H9 (cell line): ENCODE measurements at regions not wholly inside any gene's neighbourhood (a gene's known extent, or its start where the extent isn't known, plus 50 kb on each side); places are given as distances from the start of the nearest gene placed in this dataset.

Experiments
- DNase-seq: peaks from one replicate; pipeline ENCODE4 v3.0.0-alpha.2; 2017
- H2AFZ ChIP-seq: one replicate; pipeline ENCODE4 v1.6.1; 2013; ENCODE audit warnings: mild to moderate bottlenecking, low read length, control low read depth, moderate library complexity
- H2AK5ac ChIP-seq: 2 replicates; pipeline ENCODE4 v1.6.1; 2013; ENCODE audit warnings: low read length, control low read depth, mixed read lengths; ENCODE audit not compliant: insufficient read length
- H2BK120ac ChIP-seq: one replicate; pipeline ENCODE4 v1.6.1; 2013; ENCODE audit warnings: low read depth, mild to moderate bottlenecking, low read length, control low read depth, inconsistent platforms; ENCODE audit not compliant: poor library complexity, severe bottlenecking
- H2BK12ac ChIP-seq: 2 replicates; pipeline ENCODE4 v1.6.1; 2013; ENCODE audit warnings: low read length, control low read depth, mixed read lengths, low read depth; ENCODE audit not compliant: insufficient read length
- H2BK15ac ChIP-seq: 2 replicates; pipeline ENCODE4 v1.6.1; 2013; ENCODE audit warnings: low read depth, low read length, control low read depth
- H2BK20ac ChIP-seq: one replicate; pipeline ENCODE4 v1.6.1; 2013; ENCODE audit warnings: low read depth, mild to moderate bottlenecking, low read length, control low read depth, inconsistent platforms; ENCODE audit not compliant: poor library complexity, severe bottlenecking
- H2BK5ac ChIP-seq: 2 replicates; pipeline ENCODE4 v1.6.1; 2013; ENCODE audit warnings: low read length, control low read depth, mixed read lengths; ENCODE audit not compliant: insufficient read length
- H3K14ac ChIP-seq: 2 replicates; pipeline ENCODE4 v1.6.1; 2013; ENCODE audit warnings: low read length, control low read depth; ENCODE audit not compliant: insufficient read depth
- H3K18ac ChIP-seq: 2 replicates; pipeline ENCODE4 v1.6.1; 2013; ENCODE audit warnings: low read depth, mild to moderate bottlenecking, mixed read lengths, low read length, control low read depth; ENCODE audit not compliant: insufficient read length
- H3K23ac ChIP-seq: 2 replicates; pipeline ENCODE4 v1.6.1; 2013; ENCODE audit warnings: low read length, control low read depth, mixed read lengths, low read depth; ENCODE audit not compliant: insufficient read length
- H3K23me2 ChIP-seq: 2 replicates; pipeline ENCODE4 v1.6.1; 2013; ENCODE audit warnings: low read depth, mild to moderate bottlenecking, mixed read lengths, low read length, control low read depth; ENCODE audit not compliant: insufficient read length, poor library complexity, severe bottlenecking
- H3K27ac ChIP-seq: 2 replicates; pipeline ENCODE4 v1.5.1; 2013; ENCODE audit warnings: low read length, control low read depth, mixed read lengths, low read depth; ENCODE audit not compliant: insufficient read length
- H3K27me3 ChIP-seq: 2 replicates; pipeline ENCODE4 v1.6.1; 2013; ENCODE audit warnings: low read length, control low read depth, inconsistent platforms; ENCODE audit not compliant: insufficient read depth
- H3K4ac ChIP-seq: 2 replicates; pipeline ENCODE4 v1.6.1; 2013; ENCODE audit warnings: low read depth, mild to moderate bottlenecking, control low read depth, inconsistent platforms, low read length, moderate library complexity
- H3K4me1 ChIP-seq: 2 replicates; pipeline ENCODE4 v1.6.1; 2013; ENCODE audit warnings: low read length, control low read depth, inconsistent platforms; ENCODE audit not compliant: insufficient read depth
- H3K4me2 ChIP-seq: 2 replicates; pipeline ENCODE4 v1.6.1; 2013; ENCODE audit warnings: low read length, control low read depth, mixed read lengths; ENCODE audit not compliant: insufficient read length, insufficient read depth
- H3K56ac ChIP-seq: 2 replicates; pipeline ENCODE4 v1.6.1; 2013; ENCODE audit warnings: low read depth, mild to moderate bottlenecking, mixed read lengths, low read length, control low read depth; ENCODE audit not compliant: insufficient read length
- H3K79me1 ChIP-seq: 2 replicates; pipeline ENCODE4 v1.6.1; 2013; ENCODE audit warnings: low read depth, mild to moderate bottlenecking, moderate library complexity, low read length, control low read depth, inconsistent platforms; ENCODE audit not compliant: insufficient read depth, poor library complexity, severe bottlenecking
- H3K79me2 ChIP-seq: 2 replicates; pipeline ENCODE4 v1.6.1; 2013; ENCODE audit warnings: low read length, control low read depth, inconsistent platforms; ENCODE audit not compliant: insufficient read depth
- H3K9ac ChIP-seq: 2 replicates; pipeline ENCODE4 v1.6.1; 2013; ENCODE audit warnings: low read length, control low read depth, mixed read lengths; ENCODE audit not compliant: insufficient read length; ENCODE audit errors: extremely low read depth
- H3K9me3 ChIP-seq: one replicate; pipeline ENCODE4 v1.6.1; 2013; ENCODE audit warnings: low read depth, low read length, inconsistent platforms; ENCODE audit not compliant: control insufficient read depth
- H3T11ph ChIP-seq: one replicate; pipeline ENCODE4 v1.6.1; 2013; ENCODE audit warnings: mild to moderate bottlenecking, low read length, control low read depth, inconsistent platforms
- H4K20me1 ChIP-seq: one replicate; pipeline ENCODE4 v1.6.1; 2013; ENCODE audit not compliant: control insufficient read depth, insufficient read length, insufficient read depth
- H4K5ac ChIP-seq: 2 replicates; pipeline ENCODE4 v1.6.1; 2013; ENCODE audit warnings: low read depth, mild to moderate bottlenecking, mixed read lengths, low read length, control low read depth; ENCODE audit not compliant: insufficient read length
- H4K8ac ChIP-seq: replicated peaks from 2 replicates; pipeline ENCODE4 v1.6.1; 2013; ENCODE audit warnings: low read length, control low read depth, mixed read lengths, low read depth; ENCODE audit not compliant: insufficient read length
- H4K91ac ChIP-seq: 2 replicates; pipeline ENCODE4 v1.6.1; 2013; ENCODE audit warnings: low read depth, mild to moderate bottlenecking, moderate library complexity, mixed read lengths, low read length, control low read depth; ENCODE audit not compliant: insufficient read length
- H3K27ac Mint-ChIP-seq, 3 experiments: 2 replicates in 2 of 3; 3 replicates in 1 of 3; pipeline ENCODE4 v1.8.0; 2020 to 2021; ENCODE audit warnings: mixed read lengths in 3 of 3, mild to moderate bottlenecking in 1 of 3, moderate library complexity in 1 of 3
- H3K27me3 Mint-ChIP-seq: 2 replicates; pipeline ENCODE4 v1.8.0; 2021; ENCODE audit warnings: low read depth, mild to moderate bottlenecking, moderate library complexity, mixed read lengths
- H3K36me3 Mint-ChIP-seq, 3 experiments: 2 replicates in 2 of 3; 3 replicates in 1 of 3; pipeline ENCODE4 v1.8.0; 2020 to 2021; ENCODE audit warnings: low read depth in 3 of 3, mixed read lengths in 3 of 3; ENCODE audit not compliant: insufficient read depth in 1 of 3
- H3K4me1 Mint-ChIP-seq, 2 experiments: 2 replicates each; pipeline ENCODE4 v1.8.0; 2020; ENCODE audit warnings: mixed read lengths in 2 of 2
- H3K4me3 Mint-ChIP-seq, 2 experiments: 2 replicates in 1 of 2; 3 replicates in 1 of 2; pipeline ENCODE4 v1.8.0; 2020 to 2021; ENCODE audit warnings: mild to moderate bottlenecking in 2 of 2, mixed read lengths in 2 of 2, moderate library complexity in 1 of 2
- H3K9me3 Mint-ChIP-seq, 2 experiments: 2 replicates in 1 of 2; 3 replicates in 1 of 2; pipeline ENCODE4 v1.8.0; 2020; ENCODE audit warnings: mild to moderate bottlenecking in 2 of 2, mixed read lengths in 2 of 2, moderate library complexity in 1 of 2
- CTCF ChIP-seq: fragments of 200-600 bp; sonication (generic); conservative IDR thresholded peaks from 3 replicates; pipeline ENCODE4 v1.8.0; 2021; ENCODE audit warnings: antibody characterized with exemption, mild to moderate bottlenecking
- WGBS: extraction: QIAGEN DNeasy Blood & Tissue Kit; methylation state at CpG from one replicate; pipeline ENCODE4 v1.1.7; 2013; ENCODE audit warnings: missing lambda C conversion rate, low lambda C conversion rate, mixed read lengths; ENCODE audit not compliant: insufficient read length; ENCODE audit errors: extremely low coverage; 5-methylcytosine and 5-hydroxymethylcytosine counted together

- Histone ChIP-seq H3K79me2 (no peaks in the 10 kb centered on the region), H3K4me1 (no peaks in the 10 kb centered on the region), H2AK5ac (no peak overlapping the region), H2BK20ac (no peak overlapping the region), H3K4me2 (no peak overlapping the region), H4K8ac (no peak overlapping the region), H2BK120ac (no peak overlapping the region), H2AFZ (no peak overlapping the region), H3K27ac (no peak overlapping the region), H3T11ph (no peak overlapping the region), H3K23ac (no peak overlapping the region), H4K5ac (no peak overlapping the region), H3K18ac (no peak overlapping the region), H2BK5ac (no peak overlapping the region), H2BK12ac (no peak overlapping the region), H3K56ac (no peak overlapping the region), H4K91ac (no peak overlapping the region), H3K79me1 (no peaks in the 10 kb centered on the region), H3K23me2 (no peaks in the 10 kb centered on the region), H3K14ac (no peak overlapping the region), H3K9ac (no peak overlapping the region), H2BK15ac (no peak overlapping the region), H3K4ac (no peak overlapping the region), H3K27me3 (no peaks in the 10 kb centered on the region), H3K9me3 (no peaks in the 10 kb centered on the region), H4K20me1 (no peaks in the 10 kb centered on the region)
- no peak overlapping the region for H3K27ac Mint-ChIP-seq
- no CpG with 5 or more reads among the region's 1 CpG for WGBS
- H3K4me3 Mint-ChIP-seq = no peak overlapping the region
- H3K36me3 Mint-ChIP-seq = no peaks in the 10 kb centered on the region; a peak in 1 of 7 replicates
- H3K27me3 Mint-ChIP-seq = no peaks in the 10 kb centered on the region
- H3K9me3 Mint-ChIP-seq = no peaks in the 10 kb centered on the region; a peak in 1 of 5 replicates
- no peak for DNase-seq
- no peak for TF ChIP-seq CTCF
- H3K4me1 Mint-ChIP-seq = no peaks in the 10 kb centered on the region
Observed at GRCh38 chr1:79524126-79524525, 517.6 kb upstream of the ADGRL4 start.
